Gastrocnemius medialis (tissue), 4 donors: ENCODE measurements at regions not wholly inside any gene's neighbourhood (a gene's known extent, or its start where the extent isn't known, plus 50 kb on each side); places are given as distances from the start of the nearest gene placed in this dataset.

ENCODE experiments used
- CTCF ChIP-seq, 5 experiments: fragments of 450-650 bp in 3 of 5; fragments of 200-600 bp in 2 of 5; sonication (generic) in 2 of 5; IDR thresholded peaks in 4 of 5; conservative IDR thresholded peaks in 1 of 5; 1 replicate in 4 of 5; 2 replicates in 1 of 5; pipeline ENCODE4 v1.5.1; 2016 to 2019; ENCODE audit warnings: antibody characterized with exemption in 5 of 5, mild to moderate bottlenecking in 3 of 5, moderate library complexity in 3 of 5
- POLR2A ChIP-seq, 2 donors: fragments of 450-650 bp; IDR thresholded peaks; one replicate each; pipeline ENCODE4 v1.6.1; 2017; ENCODE audit warnings: antibody characterized with exemption in 2 of 2, mild to moderate bottlenecking in 2 of 2, moderate library complexity in 2 of 2

GRCh38 chr6:40039042-40039441 lies 104.8 kb upstream of the MOCS1 start:
- TF ChIP-seq CTCF (IDR thresholded peaks at IDR 0.05 in 4 of 5, conservative IDR thresholded peaks at IDR 0.05 in 1 of 5): no peak
- no peak for TF ChIP-seq POLR2A (IDR thresholded peaks at IDR 0.05)
